GM23338 (cell line): ENCODE measurements at regions not wholly inside any gene's neighbourhood (a gene's known extent, or its start where the extent isn't known, plus 50 kb on each side); places are given as distances from the start of the nearest gene placed in this dataset.
"Not testable (repeated sequence)": the region's sequence is repeated elsewhere in the genome, so short reads cannot be mapped to it uniquely, and the experiment has no call there.

Source experiments
- ATAC-seq: fragments of 200-7000 bp; cut with Tn5 transposase; 3 replicates; pipeline ENCODE4 v1.9.1; 2020
- DNase-seq: peaks from one replicate; pipeline ENCODE4 v3.0.0-alpha.2; 2015; ENCODE audit warnings: low spot score
- H2AFZ ChIP-seq: fragments of 200-600 bp; sonication (generic); 2 replicates; pipeline ENCODE4 v1.8.0; 2016; ENCODE audit warnings: antibody characterized with exemption, mild to moderate bottlenecking, moderate library complexity
- H3F3A ChIP-seq: fragments of 200-600 bp; sonication (generic); replicated peaks from 2 replicates; pipeline ENCODE4 v1.8.0; 2017; ENCODE audit warnings: antibody characterized with exemption, mixed run types, low read depth
- H3K27ac ChIP-seq: fragments of 200-600 bp; sonication (generic); 2 replicates; pipeline ENCODE4 v1.6.1; 2016; ENCODE audit warnings: low read depth
- H3K27me3 ChIP-seq: fragments of 200-600 bp; sonication (generic); 2 replicates; pipeline ENCODE4 v1.8.0; 2016; ENCODE audit warnings: mild to moderate bottlenecking, mixed run types, moderate library complexity; ENCODE audit not compliant: insufficient read depth
- H3K36me3 ChIP-seq: fragments of 200-600 bp; sonication (generic); 2 replicates; pipeline ENCODE4 v1.8.0; 2016; ENCODE audit warnings: mild to moderate bottlenecking; ENCODE audit not compliant: insufficient read depth
- H3K4me1 ChIP-seq: fragments of 200-600 bp; sonication (generic); 2 replicates; pipeline ENCODE4 v1.8.0; 2016; ENCODE audit warnings: mild to moderate bottlenecking, moderate library complexity; ENCODE audit not compliant: insufficient read depth
- H3K4me2 ChIP-seq: fragments of 200-600 bp; sonication (generic); 2 replicates; pipeline ENCODE4 v1.7.1; 2017; ENCODE audit warnings: mixed run types
- H3K4me3 ChIP-seq: fragments of 200-600 bp; sonication (generic); 2 replicates; pipeline ENCODE4 v1.6.1; 2016; ENCODE audit warnings: mixed run types
- H3K79me2 ChIP-seq: fragments of 200-600 bp; sonication (generic); replicated peaks from 2 replicates; pipeline ENCODE4 v1.8.0; 2017; ENCODE audit warnings: mild to moderate bottlenecking; ENCODE audit not compliant: insufficient read depth
- H3K9me2 ChIP-seq: fragments of 200-600 bp; sonication (generic); 2 replicates; pipeline ENCODE4 v1.8.0; 2017; ENCODE audit not compliant: insufficient read depth
- H4K20me1 ChIP-seq: fragments of 200-600 bp; sonication (generic); replicated peaks from 2 replicates; pipeline ENCODE4 v1.8.0; 2017; ENCODE audit warnings: mild to moderate bottlenecking; ENCODE audit not compliant: insufficient read depth
- H3K27ac Mint-ChIP-seq: 2 replicates; pipeline ENCODE4 v1.8.0; 2020; ENCODE audit warnings: inconsistent platforms, mild to moderate bottlenecking, moderate library complexity, mixed read lengths
- H3K27me3 Mint-ChIP-seq: 3 replicates; pipeline ENCODE4 v1.8.0; 2022; ENCODE audit warnings: low read depth, mild to moderate bottlenecking, moderate library complexity, mixed read lengths, inconsistent platforms; ENCODE audit not compliant: insufficient read depth, poor library complexity
- H3K36me3 Mint-ChIP-seq: 3 replicates; pipeline ENCODE4 v1.8.0; 2021; ENCODE audit warnings: low read depth, mild to moderate bottlenecking, inconsistent platforms, moderate library complexity, mixed read lengths
- H3K4me1 Mint-ChIP-seq: 3 replicates; pipeline ENCODE4 v1.8.0; 2020; ENCODE audit warnings: mild to moderate bottlenecking, inconsistent platforms, mixed read lengths
- H3K4me3 Mint-ChIP-seq: 3 replicates; pipeline ENCODE4 v1.8.0; 2021; ENCODE audit warnings: moderate library complexity, mild to moderate bottlenecking, inconsistent platforms, mixed read lengths
- H3K9me3 Mint-ChIP-seq: 3 replicates; pipeline ENCODE4 v1.8.0; 2020; ENCODE audit warnings: moderate library complexity, mild to moderate bottlenecking, inconsistent platforms, mixed read lengths
- ETS1 ChIP-seq: IDR thresholded peaks from 2 replicates; pipeline ENCODE4 v1.6.1; 2016; ENCODE audit warnings: antibody characterized with exemption
- EZH2 ChIP-seq: fragments of 200-600 bp; sonication (generic); IDR thresholded peaks from one replicate; pipeline ENCODE4 v1.8.0; 2017; ENCODE audit warnings: antibody characterized with exemption, mild to moderate bottlenecking, low read depth; ENCODE audit not compliant: unreplicated experiment
- EZH2phosphoT487 ChIP-seq: fragments of 200-600 bp; sonication (generic); IDR thresholded peaks from one replicate; pipeline ENCODE4 v1.8.1; 2018; ENCODE audit warnings: antibody characterized with exemption; ENCODE audit not compliant: unreplicated experiment
- JUNB ChIP-seq: IDR thresholded peaks from one replicate; pipeline ENCODE4 v1.6.1; 2016; ENCODE audit warnings: antibody characterized with exemption; ENCODE audit not compliant: unreplicated experiment
- NANOG ChIP-seq: IDR thresholded peaks from 2 replicates; pipeline ENCODE4 v1.6.1; 2016; ENCODE audit warnings: antibody characterized with exemption, borderline replicate concordance
- POLR2AphosphoS5 ChIP-seq: IDR thresholded peaks from 2 replicates; pipeline ENCODE4 v1.6.1; 2016; ENCODE audit warnings: antibody characterized with exemption, low read depth
- STAT1 ChIP-seq: IDR thresholded peaks from one replicate; pipeline ENCODE4 v1.6.1; 2016; ENCODE audit warnings: antibody characterized with exemption; ENCODE audit not compliant: unreplicated experiment
- ZNF114 ChIP-seq: fragments of 250-450 bp; sonication (Bioruptor Pico); IDR thresholded peaks from 2 replicates; pipeline ENCODE4 v1.5.0; 2020; ENCODE audit warnings: mild to moderate bottlenecking, moderate library complexity
- ZNF331 ChIP-seq: fragments of 250-450 bp; sonication (Bioruptor Pico); IDR thresholded peaks from 2 replicates; pipeline ENCODE4 v1.5.0; 2020; ENCODE audit warnings: low read depth, mild to moderate bottlenecking, moderate library complexity
- ZNF462 ChIP-seq: fragments of 250-450 bp; sonication (Bioruptor Pico); IDR thresholded peaks from 2 replicates; pipeline ENCODE4 v1.5.0; 2020; ENCODE audit warnings: mild to moderate bottlenecking, moderate library complexity
- TF ChIP-seq, protein P1 (sequence below), 2 experiments: fragments of 200-600 bp in 1 of 2; sonication (generic) in 1 of 2; conservative IDR thresholded peaks; 2 replicates each; pipeline versions ENCODE4 v1.5.1 to v1.6.1; 2016 to 2017; ENCODE audit warnings: antibody characterized with exemption in 2 of 2, low read depth in 2 of 2, mild to moderate bottlenecking in 2 of 2, moderate library complexity in 1 of 2

DNA sequence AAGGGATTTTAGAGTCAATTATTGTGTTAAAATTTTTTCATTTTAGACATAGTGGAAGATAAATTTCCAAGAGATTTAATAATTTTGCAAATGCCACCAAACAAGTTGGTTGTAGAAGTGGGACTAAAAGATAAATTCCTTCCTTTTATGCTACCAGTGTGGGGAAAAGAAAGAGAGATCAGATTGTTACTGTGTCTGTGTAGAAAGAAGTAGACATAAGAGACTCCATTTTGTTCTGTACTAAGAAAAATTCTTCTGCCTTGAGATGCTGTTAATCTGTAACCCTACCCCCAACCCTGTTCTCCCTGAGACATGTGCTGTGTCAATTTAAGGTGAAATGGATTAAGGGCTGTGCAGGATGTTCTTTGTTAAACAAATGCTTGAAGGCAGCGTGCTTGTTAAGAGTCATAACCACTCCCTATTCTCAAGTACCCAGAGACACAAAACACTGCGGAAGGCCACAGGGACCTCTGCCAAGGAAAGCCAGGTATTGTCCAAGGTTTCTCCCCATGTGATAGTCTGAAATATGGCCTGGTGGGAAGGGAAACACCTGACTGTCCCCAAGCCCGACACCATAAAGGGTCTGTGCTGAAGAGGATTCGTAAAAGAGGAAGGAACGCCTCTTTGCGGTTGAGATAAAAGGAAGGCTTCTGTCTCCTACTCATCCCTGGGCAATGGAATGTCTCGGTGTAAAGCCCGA is 117.0 kb downstream of the CEP44 start:
- H3K36me3 ChIP-seq, H3K27me3 Mint-ChIP-seq, H3K9me3 Mint-ChIP-seq, H4K20me1 ChIP-seq, H3K27ac Mint-ChIP-seq, H3K4me3 ChIP-seq, H2AFZ ChIP-seq, H3K4me3 Mint-ChIP-seq, H3K27me3 ChIP-seq, H3F3A ChIP-seq, H3K79me2 ChIP-seq, ATAC-seq, H3K36me3 Mint-ChIP-seq: not testable (repeated sequence)
- Histone ChIP-seq H3K9me2 (peaks cover 13% of the 10 kb centered on the region; the same call in 1 of the 2 replicates), H3K4me2 (peak overlapping the region; percentile 44; the same call in 1 of the 2 replicates), H3K4me1 (peaks cover 41% of the 10 kb centered on the region), H3K27ac (peak overlapping the region; percentile 85)
- peaks cover 40% of the 10 kb centered on the region for H3K4me1 Mint-ChIP-seq
- DNase-seq, result peak; percentile 62

DNA sequence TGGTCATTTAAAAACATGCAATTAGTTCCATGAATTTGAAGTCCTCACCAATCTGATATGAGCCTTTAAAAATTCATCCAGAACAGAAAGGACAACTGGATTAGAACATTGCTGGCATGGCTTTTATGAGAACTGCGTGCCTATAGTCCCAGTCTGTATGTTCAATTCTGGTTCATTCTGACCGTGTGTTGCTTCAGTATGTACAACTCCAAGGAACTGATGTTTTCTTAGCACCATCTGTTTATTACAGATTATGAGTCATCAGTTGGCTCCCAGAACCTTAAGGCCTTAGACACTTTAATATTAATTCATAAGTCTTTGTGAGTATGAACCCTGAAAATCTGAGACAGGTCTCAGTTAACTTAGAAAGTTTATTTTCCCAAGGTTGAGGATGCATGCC is 115.0 kb downstream of the CEP44 start:
- H3K36me3 Mint-ChIP-seq, result no peaks in the 10 kb centered on the region; the same call in 2 of the 3 replicates
- no peak overlapping the region for H3K27ac Mint-ChIP-seq
- peaks cover 30% of the 10 kb centered on the region for H3K4me1 Mint-ChIP-seq
- H4K20me1 ChIP-seq, result no peaks in the 10 kb centered on the region
- H3K4me2 ChIP-seq, result no peak overlapping the region
- H3K9me2 ChIP-seq, result peaks cover 13% of the 10 kb centered on the region; the same call in 1 of the 2 replicates
- no peak for DNase-seq
- H2AFZ ChIP-seq, result no peak overlapping the region
- peaks cover 7% of the 10 kb centered on the region for H3K27me3 Mint-ChIP-seq
- no peak overlapping the region for H3K27ac ChIP-seq
- H3K27me3 ChIP-seq, result no peaks in the 10 kb centered on the region
- H3K79me2 ChIP-seq, result no peaks in the 10 kb centered on the region
- H3K36me3 ChIP-seq, result no peaks in the 10 kb centered on the region
- no peaks in the 10 kb centered on the region for H3K9me3 Mint-ChIP-seq
- no peak for ATAC-seq
- no peak overlapping the region for H3K4me3 ChIP-seq
- H3K4me3 Mint-ChIP-seq, result no peak overlapping the region
- peaks cover 31% of the 10 kb centered on the region for H3K4me1 ChIP-seq
- H3F3A ChIP-seq, result 0 out of 2 replicates have a peak, but pooled peaks cover 3% of the 10 kb centered on the region
- TF ChIP-seq NANOG (no peak), ZNF114 (CRISPR knock-in tag) (no peak), ZNF462 (CRISPR knock-in tag) (no peak), JUNB (no peak), ZNF331 (CRISPR knock-in tag) (no peak), EZH2phosphoT487 (no peak), EZH2 (no peak), STAT1 (no peak), ETS1 (no peak), POLR2AphosphoS5 (no peak)
- TF ChIP-seq, protein P1, sequence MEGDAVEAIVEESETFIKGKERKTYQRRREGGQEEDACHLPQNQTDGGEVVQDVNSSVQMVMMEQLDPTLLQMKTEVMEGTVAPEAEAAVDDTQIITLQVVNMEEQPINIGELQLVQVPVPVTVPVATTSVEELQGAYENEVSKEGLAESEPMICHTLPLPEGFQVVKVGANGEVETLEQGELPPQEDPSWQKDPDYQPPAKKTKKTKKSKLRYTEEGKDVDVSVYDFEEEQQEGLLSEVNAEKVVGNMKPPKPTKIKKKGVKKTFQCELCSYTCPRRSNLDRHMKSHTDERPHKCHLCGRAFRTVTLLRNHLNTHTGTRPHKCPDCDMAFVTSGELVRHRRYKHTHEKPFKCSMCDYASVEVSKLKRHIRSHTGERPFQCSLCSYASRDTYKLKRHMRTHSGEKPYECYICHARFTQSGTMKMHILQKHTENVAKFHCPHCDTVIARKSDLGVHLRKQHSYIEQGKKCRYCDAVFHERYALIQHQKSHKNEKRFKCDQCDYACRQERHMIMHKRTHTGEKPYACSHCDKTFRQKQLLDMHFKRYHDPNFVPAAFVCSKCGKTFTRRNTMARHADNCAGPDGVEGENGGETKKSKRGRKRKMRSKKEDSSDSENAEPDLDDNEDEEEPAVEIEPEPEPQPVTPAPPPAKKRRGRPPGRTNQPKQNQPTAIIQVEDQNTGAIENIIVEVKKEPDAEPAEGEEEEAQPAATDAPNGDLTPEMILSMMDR (conservative IDR thresholded peaks at IDR 0.05; ENCODE audit: low read depth in 2 of 2), result no peak
